H9 (cell line): ENCODE measurements at regions not wholly inside any gene's neighbourhood (a gene's known extent, or its start where the extent isn't known, plus 50 kb on each side); places are given as distances from the start of the nearest gene placed in this dataset.

ENCODE experiments used
- DNase-seq: peaks from one replicate; pipeline ENCODE4 v3.0.0-alpha.2; 2017
- H2AFZ ChIP-seq: one replicate; pipeline ENCODE4 v1.6.1; 2013; ENCODE audit warnings: mild to moderate bottlenecking, low read length, control low read depth, moderate library complexity
- H2AK5ac ChIP-seq: 2 replicates; pipeline ENCODE4 v1.6.1; 2013; ENCODE audit warnings: low read length, control low read depth, mixed read lengths; ENCODE audit not compliant: insufficient read length
- H2BK120ac ChIP-seq: one replicate; pipeline ENCODE4 v1.6.1; 2013; ENCODE audit warnings: low read depth, mild to moderate bottlenecking, low read length, control low read depth, inconsistent platforms; ENCODE audit not compliant: poor library complexity, severe bottlenecking
- H2BK12ac ChIP-seq: 2 replicates; pipeline ENCODE4 v1.6.1; 2013; ENCODE audit warnings: low read length, control low read depth, mixed read lengths, low read depth; ENCODE audit not compliant: insufficient read length
- H2BK15ac ChIP-seq: 2 replicates; pipeline ENCODE4 v1.6.1; 2013; ENCODE audit warnings: low read depth, low read length, control low read depth
- H2BK20ac ChIP-seq: one replicate; pipeline ENCODE4 v1.6.1; 2013; ENCODE audit warnings: low read depth, mild to moderate bottlenecking, low read length, control low read depth, inconsistent platforms; ENCODE audit not compliant: poor library complexity, severe bottlenecking
- H2BK5ac ChIP-seq: 2 replicates; pipeline ENCODE4 v1.6.1; 2013; ENCODE audit warnings: low read length, control low read depth, mixed read lengths; ENCODE audit not compliant: insufficient read length
- H3K14ac ChIP-seq: 2 replicates; pipeline ENCODE4 v1.6.1; 2013; ENCODE audit warnings: low read length, control low read depth; ENCODE audit not compliant: insufficient read depth
- H3K18ac ChIP-seq: 2 replicates; pipeline ENCODE4 v1.6.1; 2013; ENCODE audit warnings: low read depth, mild to moderate bottlenecking, mixed read lengths, low read length, control low read depth; ENCODE audit not compliant: insufficient read length
- H3K23ac ChIP-seq: 2 replicates; pipeline ENCODE4 v1.6.1; 2013; ENCODE audit warnings: low read length, control low read depth, mixed read lengths, low read depth; ENCODE audit not compliant: insufficient read length
- H3K23me2 ChIP-seq: 2 replicates; pipeline ENCODE4 v1.6.1; 2013; ENCODE audit warnings: low read depth, mild to moderate bottlenecking, mixed read lengths, low read length, control low read depth; ENCODE audit not compliant: insufficient read length, poor library complexity, severe bottlenecking
- H3K27ac ChIP-seq: 2 replicates; pipeline ENCODE4 v1.5.1; 2013; ENCODE audit warnings: low read length, control low read depth, mixed read lengths, low read depth; ENCODE audit not compliant: insufficient read length
- H3K27me3 ChIP-seq: 2 replicates; pipeline ENCODE4 v1.6.1; 2013; ENCODE audit warnings: low read length, control low read depth, inconsistent platforms; ENCODE audit not compliant: insufficient read depth
- H3K4ac ChIP-seq: 2 replicates; pipeline ENCODE4 v1.6.1; 2013; ENCODE audit warnings: low read depth, mild to moderate bottlenecking, control low read depth, inconsistent platforms, low read length, moderate library complexity
- H3K4me1 ChIP-seq: 2 replicates; pipeline ENCODE4 v1.6.1; 2013; ENCODE audit warnings: low read length, control low read depth, inconsistent platforms; ENCODE audit not compliant: insufficient read depth
- H3K4me2 ChIP-seq: 2 replicates; pipeline ENCODE4 v1.6.1; 2013; ENCODE audit warnings: low read length, control low read depth, mixed read lengths; ENCODE audit not compliant: insufficient read length, insufficient read depth
- H3K56ac ChIP-seq: 2 replicates; pipeline ENCODE4 v1.6.1; 2013; ENCODE audit warnings: low read depth, mild to moderate bottlenecking, mixed read lengths, low read length, control low read depth; ENCODE audit not compliant: insufficient read length
- H3K79me1 ChIP-seq: 2 replicates; pipeline ENCODE4 v1.6.1; 2013; ENCODE audit warnings: low read depth, mild to moderate bottlenecking, moderate library complexity, low read length, control low read depth, inconsistent platforms; ENCODE audit not compliant: insufficient read depth, poor library complexity, severe bottlenecking
- H3K79me2 ChIP-seq: 2 replicates; pipeline ENCODE4 v1.6.1; 2013; ENCODE audit warnings: low read length, control low read depth, inconsistent platforms; ENCODE audit not compliant: insufficient read depth
- H3K9ac ChIP-seq: 2 replicates; pipeline ENCODE4 v1.6.1; 2013; ENCODE audit warnings: low read length, control low read depth, mixed read lengths; ENCODE audit not compliant: insufficient read length; ENCODE audit errors: extremely low read depth
- H3K9me3 ChIP-seq: one replicate; pipeline ENCODE4 v1.6.1; 2013; ENCODE audit warnings: low read depth, low read length, inconsistent platforms; ENCODE audit not compliant: control insufficient read depth
- H3T11ph ChIP-seq: one replicate; pipeline ENCODE4 v1.6.1; 2013; ENCODE audit warnings: mild to moderate bottlenecking, low read length, control low read depth, inconsistent platforms
- H4K20me1 ChIP-seq: one replicate; pipeline ENCODE4 v1.6.1; 2013; ENCODE audit not compliant: control insufficient read depth, insufficient read length, insufficient read depth
- H4K5ac ChIP-seq: 2 replicates; pipeline ENCODE4 v1.6.1; 2013; ENCODE audit warnings: low read depth, mild to moderate bottlenecking, mixed read lengths, low read length, control low read depth; ENCODE audit not compliant: insufficient read length
- H4K8ac ChIP-seq: replicated peaks from 2 replicates; pipeline ENCODE4 v1.6.1; 2013; ENCODE audit warnings: low read length, control low read depth, mixed read lengths, low read depth; ENCODE audit not compliant: insufficient read length
- H4K91ac ChIP-seq: 2 replicates; pipeline ENCODE4 v1.6.1; 2013; ENCODE audit warnings: low read depth, mild to moderate bottlenecking, moderate library complexity, mixed read lengths, low read length, control low read depth; ENCODE audit not compliant: insufficient read length
- H3K27ac Mint-ChIP-seq, 3 experiments: 2 replicates in 2 of 3; 3 replicates in 1 of 3; pipeline ENCODE4 v1.8.0; 2020 to 2021; ENCODE audit warnings: mixed read lengths in 3 of 3, mild to moderate bottlenecking in 1 of 3, moderate library complexity in 1 of 3
- H3K27me3 Mint-ChIP-seq: 2 replicates; pipeline ENCODE4 v1.8.0; 2021; ENCODE audit warnings: low read depth, mild to moderate bottlenecking, moderate library complexity, mixed read lengths
- H3K36me3 Mint-ChIP-seq, 3 experiments: 2 replicates in 2 of 3; 3 replicates in 1 of 3; pipeline ENCODE4 v1.8.0; 2020 to 2021; ENCODE audit warnings: low read depth in 3 of 3, mixed read lengths in 3 of 3; ENCODE audit not compliant: insufficient read depth in 1 of 3
- H3K4me1 Mint-ChIP-seq, 2 experiments: 2 replicates each; pipeline ENCODE4 v1.8.0; 2020; ENCODE audit warnings: mixed read lengths in 2 of 2
- H3K4me3 Mint-ChIP-seq, 2 experiments: 2 replicates in 1 of 2; 3 replicates in 1 of 2; pipeline ENCODE4 v1.8.0; 2020 to 2021; ENCODE audit warnings: mild to moderate bottlenecking in 2 of 2, mixed read lengths in 2 of 2, moderate library complexity in 1 of 2
- H3K9me3 Mint-ChIP-seq, 2 experiments: 2 replicates in 1 of 2; 3 replicates in 1 of 2; pipeline ENCODE4 v1.8.0; 2020; ENCODE audit warnings: mild to moderate bottlenecking in 2 of 2, mixed read lengths in 2 of 2, moderate library complexity in 1 of 2
- CTCF ChIP-seq: fragments of 200-600 bp; sonication (generic); conservative IDR thresholded peaks from 3 replicates; pipeline ENCODE4 v1.8.0; 2021; ENCODE audit warnings: antibody characterized with exemption, mild to moderate bottlenecking
- WGBS: extraction: QIAGEN DNeasy Blood & Tissue Kit; methylation state at CpG from one replicate; pipeline ENCODE4 v1.1.7; 2013; ENCODE audit warnings: missing lambda C conversion rate, low lambda C conversion rate, mixed read lengths; ENCODE audit not compliant: insufficient read length; ENCODE audit errors: extremely low coverage; 5-methylcytosine and 5-hydroxymethylcytosine counted together

GRCh38 chr12:85617307-85618091 is 218.7 kb downstream of the RASSF9 start:
- peak overlapping the region in 1 of 3 experiments; percentile 5; a peak in 1 of 7 replicates for H3K27ac Mint-ChIP-seq
- peaks cover 0 to 6% of the 10 kb centered on the region in 2 experiments; a peak in 2 of 4 replicates for H3K4me1 Mint-ChIP-seq
- no peak for TF ChIP-seq CTCF
- WGBS = no CpG with 5 or more reads among the region's 3 CpGs
- Histone ChIP-seq H2AK5ac (no peak overlapping the region), H2BK120ac (no peak overlapping the region), H3K9ac (no peak overlapping the region), H3K18ac (no peak overlapping the region), H4K91ac (no peak overlapping the region), H3K56ac (no peak overlapping the region), H4K8ac (no peak overlapping the region), H4K5ac (no peak overlapping the region), H3K23me2 (no peaks in the 10 kb centered on the region), H2BK20ac (no peak overlapping the region), H3K9me3 (no peaks in the 10 kb centered on the region), H3K14ac (no peak overlapping the region), H2BK15ac (no peak overlapping the region), H4K20me1 (no peaks in the 10 kb centered on the region), H3K79me2 (no peaks in the 10 kb centered on the region), H3K27ac (no peak overlapping the region), H3K4ac (no peak overlapping the region), H3K4me2 (no peak overlapping the region), H2AFZ (no peak overlapping the region), H2BK12ac (no peak overlapping the region), H2BK5ac (no peak overlapping the region), H3T11ph (no peak overlapping the region), H3K79me1 (no peaks in the 10 kb centered on the region), H3K4me1 (no peaks in the 10 kb centered on the region), H3K27me3 (no peaks in the 10 kb centered on the region), H3K23ac (no peak overlapping the region)
- no peaks in the 10 kb centered on the region for H3K27me3 Mint-ChIP-seq
- no peak for DNase-seq
- no peaks in the 10 kb centered on the region for H3K36me3 Mint-ChIP-seq
- no peaks in the 10 kb centered on the region for H3K9me3 Mint-ChIP-seq
- no peak overlapping the region for H3K4me3 Mint-ChIP-seq
